BE2C (cell line): ENCODE measurements at regions not wholly inside any gene's neighbourhood (a gene's known extent, or its start where the extent isn't known, plus 50 kb on each side); places are given as distances from the start of the nearest gene placed in this dataset.

ENCODE experiments used
- DNase-seq: peaks from one replicate; pipeline ENCODE4 v3.0.0-alpha.2; 2020
- H3K27me3 ChIP-seq: fragments of 250-450 bp; sonication (Bioruptor Pico); 2 replicates; pipeline ENCODE4 v1.5.1; 2020; ENCODE audit warnings: mild to moderate bottlenecking
- H3K36me3 ChIP-seq: fragments of 250-450 bp; sonication (Bioruptor Pico); 2 replicates; pipeline ENCODE4 v1.5.1; 2020; ENCODE audit warnings: mild to moderate bottlenecking
- H3K4me1 ChIP-seq: fragments of 250-450 bp; sonication (Bioruptor Pico); 2 replicates; pipeline ENCODE4 v1.5.1; 2020
- H3K4me3 ChIP-seq: 2 replicates; pipeline ENCODE4 v1.5.1; 2011; ENCODE audit warnings: low read depth, low read length
- H3K9me3 ChIP-seq: fragments of 250-450 bp; sonication (Bioruptor Pico); 2 replicates; pipeline ENCODE4 v1.5.1; 2020
- TF ChIP-seq, protein P1 (sequence below): IDR thresholded peaks from 2 replicates; pipeline ENCODE4 v1.5.1; 2012; ENCODE audit warnings: mild to moderate bottlenecking, low read depth, low read length

DNA sequence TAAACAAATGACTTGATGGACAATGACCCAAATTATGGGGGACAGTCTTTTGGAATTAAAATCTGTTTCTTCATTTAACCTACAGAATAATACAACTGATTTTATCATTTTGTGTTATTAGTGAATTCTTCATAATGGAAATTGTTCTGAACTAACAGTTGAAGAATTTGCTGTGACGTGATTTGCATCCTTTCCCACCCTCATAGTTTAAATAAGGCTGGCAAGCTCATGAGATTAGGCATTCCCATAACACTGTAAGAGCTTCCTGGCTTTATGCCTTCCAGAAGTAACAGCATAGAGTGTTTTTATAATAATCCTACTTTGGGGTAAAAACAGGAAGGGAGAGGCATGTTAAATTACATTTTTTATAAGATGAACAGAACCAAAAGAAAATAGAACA is 95.7 kb downstream of the ATP6V1G3 start:
- Histone ChIP-seq H3K27me3 (no peaks in the 10 kb centered on the region), H3K36me3 (no peaks in the 10 kb centered on the region), H3K4me1 (no peaks in the 10 kb centered on the region), H3K9me3 (no peaks in the 10 kb centered on the region), H3K4me3 (no peak overlapping the region)
- no peak for DNase-seq
- TF ChIP-seq, protein P1, sequence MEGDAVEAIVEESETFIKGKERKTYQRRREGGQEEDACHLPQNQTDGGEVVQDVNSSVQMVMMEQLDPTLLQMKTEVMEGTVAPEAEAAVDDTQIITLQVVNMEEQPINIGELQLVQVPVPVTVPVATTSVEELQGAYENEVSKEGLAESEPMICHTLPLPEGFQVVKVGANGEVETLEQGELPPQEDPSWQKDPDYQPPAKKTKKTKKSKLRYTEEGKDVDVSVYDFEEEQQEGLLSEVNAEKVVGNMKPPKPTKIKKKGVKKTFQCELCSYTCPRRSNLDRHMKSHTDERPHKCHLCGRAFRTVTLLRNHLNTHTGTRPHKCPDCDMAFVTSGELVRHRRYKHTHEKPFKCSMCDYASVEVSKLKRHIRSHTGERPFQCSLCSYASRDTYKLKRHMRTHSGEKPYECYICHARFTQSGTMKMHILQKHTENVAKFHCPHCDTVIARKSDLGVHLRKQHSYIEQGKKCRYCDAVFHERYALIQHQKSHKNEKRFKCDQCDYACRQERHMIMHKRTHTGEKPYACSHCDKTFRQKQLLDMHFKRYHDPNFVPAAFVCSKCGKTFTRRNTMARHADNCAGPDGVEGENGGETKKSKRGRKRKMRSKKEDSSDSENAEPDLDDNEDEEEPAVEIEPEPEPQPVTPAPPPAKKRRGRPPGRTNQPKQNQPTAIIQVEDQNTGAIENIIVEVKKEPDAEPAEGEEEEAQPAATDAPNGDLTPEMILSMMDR: no peak

DNA sequence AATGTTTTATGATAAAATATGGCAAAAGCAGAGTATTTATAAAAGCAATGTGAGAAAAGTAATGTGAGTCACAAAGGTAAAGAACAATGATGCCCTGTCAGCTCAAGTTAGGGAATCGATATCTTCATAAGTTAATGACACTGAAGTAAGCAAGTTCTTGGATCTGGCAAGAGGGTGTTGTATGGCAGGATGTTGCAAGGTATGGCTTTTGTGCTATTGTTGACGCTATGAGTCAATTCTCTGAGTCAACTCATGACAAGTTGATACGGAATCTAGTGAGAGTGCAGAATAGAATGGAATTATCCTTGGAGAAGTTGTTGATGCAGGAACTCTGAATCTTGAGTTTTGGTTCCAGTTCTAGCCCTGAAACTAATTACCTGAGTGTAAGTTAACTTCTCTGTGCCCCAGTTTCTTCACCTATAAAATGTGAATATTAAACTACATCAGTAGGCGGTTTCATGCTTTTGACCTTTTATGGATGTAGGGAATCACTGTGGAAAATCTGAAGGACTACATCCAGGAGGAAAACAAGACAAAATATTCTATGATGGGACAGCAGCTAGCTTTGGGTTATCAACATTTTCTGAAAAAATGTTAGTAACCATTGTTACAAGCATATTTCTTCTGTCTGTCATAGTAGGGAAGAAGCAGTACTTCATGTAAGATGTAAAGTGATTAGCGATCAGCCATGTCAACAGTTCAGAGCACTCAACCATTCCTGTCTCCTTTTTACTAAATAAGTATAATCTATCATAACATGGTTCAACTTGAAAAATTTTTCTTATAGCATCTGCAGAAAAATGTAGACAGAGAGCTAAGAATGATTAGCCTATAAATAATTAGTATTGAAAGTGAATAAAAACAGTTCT is 96.9 kb downstream of the ATP6V1G3 start:
- Histone ChIP-seq H3K9me3 (no peaks in the 10 kb centered on the region), H3K4me3 (no peak overlapping the region), H3K27me3 (no peaks in the 10 kb centered on the region), H3K36me3 (no peaks in the 10 kb centered on the region), H3K4me1 (no peaks in the 10 kb centered on the region)
- DNase-seq: no peak
- TF ChIP-seq, protein P1: no peak

DNA sequence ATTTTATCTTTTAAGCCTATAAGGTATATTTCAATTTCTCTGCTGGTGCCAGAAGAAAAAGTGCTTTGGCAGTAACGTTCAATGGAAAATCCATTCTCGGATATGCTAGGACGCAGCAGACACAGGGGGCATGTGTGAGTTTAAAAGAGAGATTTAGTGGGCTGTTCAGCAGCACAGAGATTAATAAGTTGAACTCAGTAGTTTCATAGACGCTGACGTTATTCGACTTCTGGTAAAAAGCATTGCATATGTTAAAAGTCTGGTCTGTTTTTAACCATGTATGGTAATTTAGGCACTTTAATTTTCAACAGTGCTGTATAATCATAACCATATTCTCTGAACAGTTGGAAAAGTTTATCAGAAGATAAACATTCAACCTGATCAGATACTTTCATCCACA is 99.6 kb downstream of the ATP6V1G3 start:
- Histone ChIP-seq H3K9me3 (no peaks in the 10 kb centered on the region), H3K36me3 (no peaks in the 10 kb centered on the region), H3K4me1 (no peaks in the 10 kb centered on the region), H3K4me3 (no peak overlapping the region), H3K27me3 (no peaks in the 10 kb centered on the region)
- DNase-seq: no peak
- TF ChIP-seq, protein P1: no peak

DNA sequence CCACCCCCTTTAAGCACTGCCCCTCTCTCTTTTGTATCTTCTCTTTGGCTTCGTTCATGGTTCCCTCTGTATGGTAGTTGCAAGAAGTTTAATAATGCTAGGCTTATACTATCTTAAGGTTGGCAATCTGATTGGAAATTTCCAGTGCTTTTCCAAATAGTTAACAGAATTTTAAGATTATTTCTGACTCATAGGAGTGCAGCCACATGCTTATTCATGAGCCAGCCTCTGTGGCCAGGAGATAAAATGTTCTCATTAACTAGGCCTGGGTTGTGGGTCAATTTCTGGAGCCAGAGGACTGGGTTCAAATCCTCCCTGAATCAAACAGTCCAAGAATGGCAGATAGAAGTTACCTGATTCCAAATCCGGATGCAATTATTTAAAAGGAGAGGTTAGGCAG is 103.1 kb downstream of the ATP6V1G3 start:
- TF ChIP-seq, protein P1: no peak
- DNase-seq: no peak

DNA sequence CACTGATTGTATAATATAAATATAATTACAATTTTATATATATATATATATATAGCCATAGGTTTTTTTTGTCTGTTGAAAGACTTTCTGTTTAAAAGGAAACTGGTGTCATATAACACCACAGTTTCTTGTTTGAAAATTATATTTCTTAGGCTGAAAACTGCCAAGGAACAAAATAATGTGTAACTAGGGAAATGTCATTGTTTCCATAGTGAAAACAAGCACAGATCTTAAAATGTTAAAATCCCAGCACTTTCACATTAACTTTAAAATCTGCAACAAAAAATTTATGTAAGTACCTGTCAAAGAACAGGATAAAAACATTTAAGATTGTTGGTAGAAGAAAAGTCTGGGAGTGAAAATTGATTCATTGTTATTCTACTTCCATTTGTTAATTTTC is 104.2 kb downstream of the ATP6V1G3 start:
- H3K4me3 ChIP-seq: no peak overlapping the region
- no peaks in the 10 kb centered on the region for H3K4me1 ChIP-seq
- H3K36me3 ChIP-seq: no peaks in the 10 kb centered on the region
- H3K27me3 ChIP-seq: no peaks in the 10 kb centered on the region
- TF ChIP-seq, protein P1: no peak
- no peak for DNase-seq
- H3K9me3 ChIP-seq: no peaks in the 10 kb centered on the region

More for the DNA sequence above, 103.1 kb downstream of the ATP6V1G3 start:
- H3K4me1 ChIP-seq: no peaks in the 10 kb centered on the region
- H3K4me3 ChIP-seq: no peak overlapping the region
- H3K36me3 ChIP-seq: no peaks in the 10 kb centered on the region
- H3K9me3 ChIP-seq: no peaks in the 10 kb centered on the region
- H3K27me3 ChIP-seq: no peaks in the 10 kb centered on the region

DNA sequence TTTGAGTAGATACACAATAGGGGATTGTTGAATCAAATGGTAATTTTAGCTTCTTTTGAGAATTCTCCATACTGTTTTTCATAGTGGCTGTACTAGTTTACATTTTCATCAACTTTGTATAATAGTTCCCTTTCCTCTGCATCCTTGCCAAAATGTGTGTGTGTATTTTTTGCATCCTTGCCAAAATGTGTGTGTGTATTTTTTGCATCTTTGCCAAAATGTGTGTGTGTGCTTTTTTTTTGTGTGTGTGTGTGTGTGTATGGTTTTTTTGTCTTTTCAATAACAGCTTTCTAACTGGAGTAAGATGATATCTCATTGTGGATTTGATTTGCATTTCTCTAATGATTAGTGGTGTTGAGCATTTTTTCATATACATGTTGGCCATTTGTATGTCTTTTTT is 105.4 kb downstream of the ATP6V1G3 start:
- no peak overlapping the region for H3K4me3 ChIP-seq
- TF ChIP-seq, protein P1: no peak
- H3K27me3 ChIP-seq: no peaks in the 10 kb centered on the region
- no peaks in the 10 kb centered on the region for H3K4me1 ChIP-seq
- no peaks in the 10 kb centered on the region for H3K36me3 ChIP-seq
- no peaks in the 10 kb centered on the region for H3K9me3 ChIP-seq
- no peak for DNase-seq
